ENCODE measurements at regions not wholly inside any gene's neighbourhood (a gene's known extent, or its start where the extent isn't known, plus 50 kb on each side); places are given as distances from the start of the nearest gene placed in this dataset.

DNA sequence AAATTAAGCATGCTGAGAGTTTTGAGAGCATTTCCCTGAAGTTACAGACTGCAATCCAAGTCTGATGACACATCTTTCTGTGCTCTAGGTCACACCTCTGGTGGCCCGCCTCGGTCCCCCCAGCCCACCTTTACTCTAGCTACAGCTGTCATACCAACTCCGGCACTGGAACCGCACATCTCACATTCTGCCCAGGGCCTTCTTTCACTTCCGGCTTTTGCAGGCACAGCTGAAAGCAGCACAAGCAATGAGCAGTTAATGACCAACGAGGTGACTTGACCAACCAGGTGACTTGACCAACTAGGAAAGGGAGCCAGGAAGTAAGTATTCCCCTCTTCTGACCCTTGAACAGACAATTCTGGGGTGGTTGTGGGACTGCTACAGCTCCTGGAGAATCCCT, 88.6 kb upstream of the MOCS1 start:
- TF ChIP-seq EZH2 (IDR thresholded peaks at IDR 0.05; ENCODE audit: low read length), result no peak
- TF ChIP-seq, protein P1, sequence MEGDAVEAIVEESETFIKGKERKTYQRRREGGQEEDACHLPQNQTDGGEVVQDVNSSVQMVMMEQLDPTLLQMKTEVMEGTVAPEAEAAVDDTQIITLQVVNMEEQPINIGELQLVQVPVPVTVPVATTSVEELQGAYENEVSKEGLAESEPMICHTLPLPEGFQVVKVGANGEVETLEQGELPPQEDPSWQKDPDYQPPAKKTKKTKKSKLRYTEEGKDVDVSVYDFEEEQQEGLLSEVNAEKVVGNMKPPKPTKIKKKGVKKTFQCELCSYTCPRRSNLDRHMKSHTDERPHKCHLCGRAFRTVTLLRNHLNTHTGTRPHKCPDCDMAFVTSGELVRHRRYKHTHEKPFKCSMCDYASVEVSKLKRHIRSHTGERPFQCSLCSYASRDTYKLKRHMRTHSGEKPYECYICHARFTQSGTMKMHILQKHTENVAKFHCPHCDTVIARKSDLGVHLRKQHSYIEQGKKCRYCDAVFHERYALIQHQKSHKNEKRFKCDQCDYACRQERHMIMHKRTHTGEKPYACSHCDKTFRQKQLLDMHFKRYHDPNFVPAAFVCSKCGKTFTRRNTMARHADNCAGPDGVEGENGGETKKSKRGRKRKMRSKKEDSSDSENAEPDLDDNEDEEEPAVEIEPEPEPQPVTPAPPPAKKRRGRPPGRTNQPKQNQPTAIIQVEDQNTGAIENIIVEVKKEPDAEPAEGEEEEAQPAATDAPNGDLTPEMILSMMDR (optimal IDR thresholded peaks at IDR 0.05 in 1 of 3, IDR thresholded peaks at IDR 0.05 in 1 of 3, conservative IDR thresholded peaks at IDR 0.05 in 1 of 3; ENCODE audit: extremely low read depth in 1 of 3, insufficient read depth in 2 of 3, low read length in 3 of 3), result no peak

Data from keratinocyte (primary cell).